ENCODE measurements at regions not wholly inside any gene's neighbourhood (a gene's known extent, or its start where the extent isn't known, plus 50 kb on each side); places are given as distances from the start of the nearest gene placed in this dataset.

GRCh38 chr1:21346365-21347071, 56.3 kb upstream of the ECE1 start:
- DNase-seq (ENCODE audit: low spot score), result no peak

- no peak for DNase-seq (ENCODE audit: low spot score)
Measured at GRCh38 chr1:21344750-21345443, 54.6 kb upstream of the ECE1 start.

GRCh38 chr1:21344098-21344749, 54.0 kb upstream of the ECE1 start:
- no peak for DNase-seq (ENCODE audit: low spot score)

GRCh38 chr1:21342961-21343838, 52.9 kb upstream of the ECE1 start:
- no peak for DNase-seq (ENCODE audit: low spot score)

- no peak for DNase-seq (ENCODE audit: low spot score)
Measured at GRCh38 chr1:21341517-21342078, 51.3 kb upstream of the ECE1 start.

- DNase-seq (ENCODE audit: low spot score), result no peak
Measured at GRCh38 chr1:21341022-21341421, 50.8 kb upstream of the ECE1 start.

GRCh38 chr1:21340230-21340945, 50.1 kb upstream of the ECE1 start:
- no peak for DNase-seq (ENCODE audit: low spot score)

All from COLO829 (cell line).